Panc1 (cell line): ENCODE measurements at regions not wholly inside any gene's neighbourhood (a gene's known extent, or its start where the extent isn't known, plus 50 kb on each side); places are given as distances from the start of the nearest gene placed in this dataset.

Experiments
- POLR2AphosphoS5 ChIP-seq: IDR thresholded peaks from 2 replicates; pipeline ENCODE4 v1.6.1; 2012; ENCODE audit warnings: mild to moderate bottlenecking, low read depth, low read length, moderate library complexity
- TF ChIP-seq, protein P1 (sequence below): fragments of 450-650 bp; IDR thresholded peaks from 2 replicates; pipeline ENCODE4 v1.5.1; 2017; ENCODE audit warnings: mild to moderate bottlenecking

DNA sequence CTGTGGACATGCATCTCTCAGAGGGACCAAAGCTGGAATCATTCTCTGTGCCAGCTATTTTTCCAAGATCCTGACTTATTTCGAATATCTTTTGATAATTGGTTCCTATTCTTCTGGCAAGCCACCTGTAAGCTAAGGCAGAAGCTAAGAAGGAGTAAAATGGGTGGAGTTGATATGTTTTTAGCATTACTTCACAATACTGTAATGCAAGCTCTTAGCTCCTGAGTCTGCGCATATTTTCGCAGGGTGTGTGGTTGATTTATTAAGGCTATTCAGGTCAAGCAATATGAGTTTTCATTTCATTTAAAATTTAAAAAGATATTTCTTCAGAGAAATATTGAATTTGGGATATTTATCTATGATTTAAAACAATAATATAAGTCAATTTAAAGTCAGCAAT, 158.5 kb upstream of the ADAMTS16 start:
- TF ChIP-seq, protein P1, sequence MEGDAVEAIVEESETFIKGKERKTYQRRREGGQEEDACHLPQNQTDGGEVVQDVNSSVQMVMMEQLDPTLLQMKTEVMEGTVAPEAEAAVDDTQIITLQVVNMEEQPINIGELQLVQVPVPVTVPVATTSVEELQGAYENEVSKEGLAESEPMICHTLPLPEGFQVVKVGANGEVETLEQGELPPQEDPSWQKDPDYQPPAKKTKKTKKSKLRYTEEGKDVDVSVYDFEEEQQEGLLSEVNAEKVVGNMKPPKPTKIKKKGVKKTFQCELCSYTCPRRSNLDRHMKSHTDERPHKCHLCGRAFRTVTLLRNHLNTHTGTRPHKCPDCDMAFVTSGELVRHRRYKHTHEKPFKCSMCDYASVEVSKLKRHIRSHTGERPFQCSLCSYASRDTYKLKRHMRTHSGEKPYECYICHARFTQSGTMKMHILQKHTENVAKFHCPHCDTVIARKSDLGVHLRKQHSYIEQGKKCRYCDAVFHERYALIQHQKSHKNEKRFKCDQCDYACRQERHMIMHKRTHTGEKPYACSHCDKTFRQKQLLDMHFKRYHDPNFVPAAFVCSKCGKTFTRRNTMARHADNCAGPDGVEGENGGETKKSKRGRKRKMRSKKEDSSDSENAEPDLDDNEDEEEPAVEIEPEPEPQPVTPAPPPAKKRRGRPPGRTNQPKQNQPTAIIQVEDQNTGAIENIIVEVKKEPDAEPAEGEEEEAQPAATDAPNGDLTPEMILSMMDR = no peak
- no peak for TF ChIP-seq POLR2AphosphoS5
